LoVo (cell line): ENCODE measurements at regions not wholly inside any gene's neighbourhood (a gene's known extent, or its start where the extent isn't known, plus 50 kb on each side); places are given as distances from the start of the nearest gene placed in this dataset.
"Not testable (repeated sequence)": the region's sequence is repeated elsewhere in the genome, so short reads cannot be mapped to it uniquely, and the experiment has no call there.

Experiments
- DNase-seq: peaks from one replicate; pipeline ENCODE4 v3.0.0-alpha.2; 2016; ENCODE audit warnings: low spot score

- no peak for DNase-seq
Measured at GRCh38 chr1:220942278-220942677, 63.0 kb downstream of the HLX start.

DNA sequence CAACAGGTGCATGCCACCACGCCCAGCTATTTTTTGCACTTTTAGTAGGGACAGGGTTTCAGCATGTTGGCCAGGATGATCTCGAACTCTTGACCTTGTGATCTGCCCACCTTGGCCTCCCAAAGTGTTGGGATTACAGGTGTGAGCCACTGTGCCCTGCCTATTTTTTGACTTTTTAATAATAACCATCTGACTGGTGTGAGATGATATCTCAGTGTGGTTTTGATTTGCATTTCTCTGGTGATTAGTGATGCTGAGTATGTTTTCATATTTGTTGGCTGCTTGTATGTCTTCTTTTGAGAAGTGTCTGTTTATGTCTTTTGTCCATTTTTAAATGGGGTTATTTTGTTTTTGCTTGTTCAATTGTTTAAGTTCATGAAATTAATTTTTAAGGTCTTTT, 63.7 kb downstream of the HLX start:
- DNase-seq, result not testable (repeated sequence)

GRCh38 chr1:220943319-220943996, 64.2 kb downstream of the HLX start:
- no peak for DNase-seq

DNA sequence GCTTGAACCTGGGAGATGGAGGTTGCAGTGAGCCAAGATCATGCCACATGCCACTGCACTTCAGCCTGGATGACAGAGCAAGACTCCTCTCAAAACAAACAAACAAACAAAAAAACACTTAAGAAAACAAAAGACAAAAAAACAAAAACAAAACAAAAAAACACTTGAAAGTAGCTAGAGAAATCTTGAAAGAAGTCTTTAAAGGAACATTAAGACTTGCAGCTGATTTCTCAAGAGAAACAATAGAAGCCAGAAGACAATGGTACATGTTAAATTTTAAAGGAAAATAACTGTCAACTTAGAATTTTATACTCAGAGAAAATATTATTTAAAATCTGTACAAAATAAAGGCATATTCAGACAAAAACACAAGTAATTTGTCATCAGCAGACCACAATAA, 71.3 kb downstream of the HLX start:
- no peak for DNase-seq

DNA sequence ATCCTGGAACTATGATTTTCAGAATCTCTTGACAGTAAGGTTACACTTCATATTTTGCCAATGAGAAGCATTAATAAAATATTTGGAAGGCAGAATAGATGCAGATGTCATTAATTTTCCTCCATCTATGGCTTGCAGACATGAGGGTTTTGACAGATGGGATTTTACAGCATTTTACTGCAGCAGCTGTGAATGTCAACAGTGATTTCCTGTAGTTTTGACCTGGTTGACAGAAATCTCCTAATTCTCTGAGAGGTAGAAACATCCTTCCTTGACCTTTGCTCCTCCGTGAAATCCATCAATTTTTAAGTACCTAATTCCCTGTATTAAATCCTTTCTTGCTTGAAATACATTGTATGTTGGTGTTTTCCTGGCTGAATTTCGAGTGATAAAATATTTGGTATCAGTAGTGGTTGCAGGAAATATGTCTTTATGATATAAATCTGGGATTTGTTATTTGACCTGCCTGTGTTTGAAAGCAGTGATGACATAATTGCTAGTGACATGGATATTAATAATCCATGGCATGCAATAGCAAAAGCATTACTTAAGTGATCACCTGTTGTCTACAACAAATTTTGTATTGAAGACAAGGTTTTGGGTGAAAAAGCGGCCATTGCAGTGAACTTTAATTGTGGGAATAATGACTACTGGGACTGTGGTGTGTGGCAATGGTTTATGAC, 73.9 kb downstream of the HLX start:
- no peak for DNase-seq

GRCh38 chr1:220954321-220955075, 75.3 kb downstream of the HLX start:
- DNase-seq, result no peak

GRCh38 chr1:220955116-220955515, 75.9 kb downstream of the HLX start:
- no peak for DNase-seq

DNA sequence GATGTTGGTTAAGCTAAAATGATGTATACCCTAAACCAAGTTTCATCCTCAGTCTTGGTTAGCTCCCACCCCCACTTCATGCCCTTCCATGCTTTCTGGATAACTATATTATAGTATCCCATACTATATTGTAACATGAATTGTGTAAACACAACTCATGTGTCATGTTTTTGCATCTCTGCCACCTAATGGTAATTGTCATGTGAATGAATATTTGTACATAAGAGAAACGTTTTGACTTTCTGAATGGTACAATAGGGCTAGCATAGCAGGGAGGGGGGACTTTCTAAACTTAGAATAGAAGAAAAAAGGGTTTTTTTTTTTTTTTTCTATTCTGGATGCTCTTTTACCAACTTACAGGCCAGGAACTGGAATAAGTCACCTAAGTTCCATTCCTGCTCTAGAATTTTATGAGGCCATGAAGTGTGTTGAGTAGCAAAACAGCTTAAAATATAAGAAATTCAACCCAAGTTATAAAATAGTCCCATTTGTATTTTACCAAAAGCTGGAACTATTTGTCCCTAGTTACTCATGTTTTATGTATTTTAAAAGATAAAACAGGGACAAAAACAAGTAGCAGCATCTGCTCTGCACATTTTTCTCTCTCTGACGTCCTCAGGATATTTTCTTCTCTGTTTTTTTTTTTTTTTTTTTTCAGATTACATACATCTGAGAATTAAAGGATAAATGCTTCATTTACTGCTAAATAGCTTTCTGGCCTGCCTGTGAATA, 77.4 kb downstream of the HLX start:
- no peak for DNase-seq

- no peak for DNase-seq
Measured at GRCh38 chr1:220957233-220957605, 78.0 kb downstream of the HLX start.

GRCh38 chr1:220958234-220958633, 79.0 kb downstream of the HLX start:
- DNase-seq, result no peak

DNA sequence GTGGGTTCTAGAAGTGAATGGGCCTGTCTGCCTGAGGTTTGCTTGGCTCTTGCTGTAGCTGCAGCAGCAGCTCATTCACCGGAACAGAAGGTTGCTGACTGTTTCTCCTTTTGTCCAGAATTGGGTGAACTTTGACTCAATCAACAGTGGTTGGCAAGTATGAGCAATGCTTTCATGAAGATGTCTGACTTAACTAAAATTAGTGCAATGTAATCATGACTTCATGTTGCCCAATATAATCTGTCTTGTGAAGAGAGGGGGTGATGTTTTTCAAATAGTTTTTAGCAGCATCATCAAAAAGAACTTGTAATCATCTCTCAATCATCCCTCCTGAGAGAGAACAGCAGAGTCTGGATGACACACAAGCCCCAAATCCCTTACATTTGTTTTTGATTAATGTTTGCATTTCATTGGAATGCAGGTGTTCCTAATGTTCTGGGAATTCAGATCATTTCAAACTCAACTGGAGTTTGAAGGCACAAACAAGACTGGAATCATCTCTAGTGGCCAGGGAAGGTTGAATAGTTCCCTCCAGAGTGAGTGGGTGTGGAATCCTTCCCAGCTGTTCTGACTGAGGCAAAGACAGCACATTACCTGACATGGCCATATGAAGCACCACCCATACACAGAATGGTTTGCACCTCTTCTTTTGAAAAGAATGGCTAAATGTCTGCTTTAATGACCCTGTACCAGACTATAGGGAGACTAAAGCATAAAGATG, 82.9 kb downstream of the HLX start:
- DNase-seq, result no peak

GRCh38 chr1:220966041-220966440, 86.8 kb downstream of the HLX start:
- DNase-seq, result no peak

DNA sequence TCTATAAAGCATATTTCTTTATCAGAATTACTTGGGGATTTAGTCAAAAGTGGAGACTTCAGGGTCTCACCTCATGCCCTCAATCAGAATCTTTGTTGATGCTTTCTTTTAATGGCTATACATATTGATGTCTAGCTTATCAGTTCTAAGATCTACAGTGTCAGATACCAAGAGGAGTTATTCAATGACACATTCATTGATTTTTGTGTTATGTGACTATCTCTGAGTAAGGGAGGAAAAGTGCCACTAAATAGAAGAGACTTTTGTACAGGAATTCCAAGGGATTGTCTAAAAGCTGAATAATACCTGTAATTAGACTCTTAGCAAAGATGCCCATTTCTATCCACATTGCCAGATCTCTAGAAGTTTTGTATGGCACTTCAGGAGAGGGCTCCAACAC, 87.2 kb downstream of the HLX start:
- DNase-seq, result no peak

DNA sequence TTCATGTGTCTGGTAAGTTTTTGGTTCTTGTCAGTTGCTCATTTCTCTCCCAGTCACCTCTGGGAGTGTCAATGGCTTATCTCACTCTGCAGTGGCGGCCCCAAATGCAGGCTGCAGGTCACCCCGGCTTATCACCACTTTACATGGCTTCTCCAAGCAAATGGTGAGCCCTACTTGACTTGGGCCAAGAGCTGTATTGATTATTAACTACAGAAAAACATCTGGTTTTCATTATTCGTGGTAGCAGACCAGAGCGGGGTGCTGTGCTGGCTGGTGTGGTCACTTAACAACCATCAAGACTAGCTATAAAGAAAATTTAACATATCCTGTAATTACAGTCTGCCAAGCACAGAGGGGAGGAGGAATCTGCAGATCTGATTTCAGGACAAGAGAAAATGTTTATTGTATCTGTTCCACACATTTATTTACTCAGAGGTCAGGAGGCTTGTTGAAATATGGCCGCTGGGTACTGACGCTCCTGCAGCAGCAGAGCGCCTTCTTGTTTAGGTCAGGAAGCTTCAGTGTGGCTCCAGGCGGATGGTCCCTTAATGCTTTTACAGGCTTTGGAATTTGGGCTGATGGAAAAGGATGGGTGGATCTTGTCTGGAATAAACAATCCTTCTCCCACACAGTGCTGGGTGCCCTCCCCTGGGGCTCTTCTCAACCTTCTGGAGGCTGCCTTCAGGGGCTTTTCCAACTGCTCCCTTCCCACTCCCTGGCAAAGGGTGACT, 87.8 kb downstream of the HLX start:
- DNase-seq, result no peak

GRCh38 chr1:220967911-220968310, 88.7 kb downstream of the HLX start:
- no peak for DNase-seq

DNA sequence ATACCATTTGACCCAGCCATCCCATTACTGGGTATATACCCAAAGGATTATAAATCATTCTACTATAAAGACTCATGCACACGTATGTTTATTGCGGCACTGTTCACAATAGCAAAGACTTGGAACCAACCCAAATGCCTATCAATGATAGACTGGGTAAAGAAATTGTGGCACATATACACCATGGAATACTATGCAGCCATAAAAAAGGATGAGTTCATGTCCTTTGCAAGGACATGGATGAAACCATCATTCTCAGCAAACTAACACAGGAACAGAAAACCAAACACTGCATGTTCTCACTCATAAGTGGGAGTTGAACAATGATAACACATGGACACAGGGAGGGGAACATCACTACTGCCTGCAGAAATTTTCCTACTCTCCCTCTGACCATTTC, 90.0 kb downstream of the HLX start:
- not testable (repeated sequence) for DNase-seq

DNA sequence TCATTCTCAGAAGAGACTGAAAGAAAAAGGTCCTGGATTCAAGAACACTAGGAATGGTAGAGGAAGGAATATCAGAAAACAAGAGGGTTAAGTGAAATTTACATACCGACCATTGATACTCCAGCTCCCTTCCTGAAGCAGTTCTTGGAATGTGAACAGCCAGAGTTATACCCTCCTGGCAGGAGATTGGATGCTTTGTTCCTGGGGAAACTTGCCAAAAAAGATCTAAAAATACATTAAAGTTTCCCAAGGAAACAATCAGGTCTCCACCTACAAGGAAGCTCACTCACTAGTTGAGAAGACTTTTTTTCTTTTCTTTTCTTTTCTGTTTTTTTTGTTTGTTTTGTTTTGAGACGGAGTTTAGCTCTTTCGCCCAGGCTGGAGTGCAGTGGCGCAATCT, 91.1 kb downstream of the HLX start:
- DNase-seq, result no peak

GRCh38 chr1:220971221-220971620, 92.0 kb downstream of the HLX start:
- DNase-seq, result no peak

GRCh38 chr1:220974431-220974830, 95.2 kb downstream of the HLX start:
- DNase-seq, result no peak

GRCh38 chr1:220976390-220976789, 97.1 kb downstream of the HLX start:
- DNase-seq, result no peak

DNA sequence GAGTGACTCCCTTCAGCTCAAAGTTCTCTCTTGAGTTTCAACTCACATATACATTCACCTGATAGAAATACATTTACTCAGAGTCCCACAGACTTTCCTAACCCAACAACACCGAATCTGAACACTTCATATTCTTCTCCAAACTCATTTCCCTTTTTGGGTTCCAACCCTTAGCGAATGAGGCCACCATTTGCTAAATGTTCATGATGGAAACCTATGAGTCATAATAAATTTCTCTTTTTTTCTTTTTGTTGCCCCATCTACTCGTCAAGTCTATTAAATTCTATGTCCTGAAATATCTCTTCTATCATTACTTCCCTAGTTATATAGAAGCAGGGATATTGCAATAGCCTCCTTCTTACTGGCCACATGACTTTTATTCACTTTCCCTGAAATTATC, 100.1 kb downstream of the HLX start:
- DNase-seq, result no peak
